Body of pancreas (tissue), 4 donors: ENCODE measurements at regions not wholly inside any gene's neighbourhood (a gene's known extent, or its start where the extent isn't known, plus 50 kb on each side); places are given as distances from the start of the nearest gene placed in this dataset.

Experiments used
- ATAC-seq: fragments of 150-250 bp; one replicate; pipeline ENCODE4 v1.9.1; 2016
- DNase-seq, 4 donors: peaks; one replicate each; pipeline ENCODE4 v3.0.0-alpha.2; 2019
- H3K27ac ChIP-seq, 4 donors: fragments of 200-600 bp; sonication (generic); 1 replicate in 3 of 4; 2 replicates in 1 of 4; pipeline versions ENCODE4 v1.5.1 to v1.6.1; 2016 to 2019; ENCODE audit warnings: mild to moderate bottlenecking in 1 of 4, mixed read lengths in 1 of 4, moderate library complexity in 1 of 4
- H3K27me3 ChIP-seq, 2 donors: fragments of 200-600 bp; sonication (generic); one replicate each; pipeline ENCODE4 v1.6.0; 2016; ENCODE audit warnings: mild to moderate bottlenecking in 1 of 2
- H3K36me3 ChIP-seq, 2 donors: fragments of 200-600 bp; sonication (generic); replicated peaks in 1 of 2; 2 replicates each; pipeline ENCODE4 v1.5.1; 2016; ENCODE audit warnings: low read depth in 2 of 2; ENCODE audit not compliant: insufficient read depth in 1 of 2
- H3K4me1 ChIP-seq: fragments of 200-600 bp; sonication (generic); one replicate; pipeline ENCODE4 v1.6.0; 2016
- H3K4me3 ChIP-seq, 2 donors: fragments of 200-600 bp; sonication (generic); 1 replicate in 1 of 2; 2 replicates in 1 of 2; pipeline ENCODE4 v1.5.1; 2016 to 2019
- H3K9me3 ChIP-seq, 3 donors: fragments of 200-600 bp; sonication (generic); 1 replicate in 2 of 3; 2 replicates in 1 of 3; pipeline ENCODE4 v1.5.1; 2016
- CTCF ChIP-seq, 7 experiments: fragments of 450-650 bp in 4 of 7; fragments of 200-600 bp in 3 of 7; sonication (generic) in 3 of 7; IDR thresholded peaks; one replicate each; pipeline ENCODE4 v1.5.1; 2016 to 2019; ENCODE audit warnings: antibody characterized with exemption in 7 of 7
- POLR2A ChIP-seq, 3 donors: fragments of 450-650 bp; IDR thresholded peaks; one replicate each; pipeline ENCODE4 v1.6.1; 2016; ENCODE audit warnings: antibody characterized with exemption in 3 of 3, mild to moderate bottlenecking in 2 of 3
- WGBS, 2 donors: methylation state at CpG; one replicate each; pipeline ENCODE4 v1.1.5; 2017; 5-methylcytosine and 5-hydroxymethylcytosine counted together
- intact Hi-C: fragments of 100-400 bp; cut with DNase I; formaldehyde crosslinking; loops from one replicate; pipeline ENCODE4 v1.15.1; 2023

- H3K9me3 ChIP-seq: no peaks in the 10 kb centered on the region
- H3K36me3 ChIP-seq: no peaks in the 10 kb centered on the region
- no peak for TF ChIP-seq POLR2A (IDR thresholded peaks at IDR 0.05)
- no peak for TF ChIP-seq CTCF (IDR thresholded peaks at IDR 0.05)
- H3K4me1 ChIP-seq: no peaks in the 10 kb centered on the region
- no peak overlapping the region for H3K27ac ChIP-seq
- no peak for ATAC-seq
- 76% methylated on average over 17 to 21 of the region's 21 CpGs for WGBS, 2 donors
- H3K27me3 ChIP-seq: no peaks in the 10 kb centered on the region
- intact Hi-C loops: no loop called here
- no peak for DNase-seq
- H3K4me3 ChIP-seq: no peak overlapping the region
Measured at GRCh38 chr17:77828749-77829539, 129.6 kb upstream of the TNRC6C start.

GRCh38 chr17:77829843-77830799, 128.4 kb upstream of the TNRC6C start:
- TF ChIP-seq CTCF (IDR thresholded peaks at IDR 0.05) (no peak), POLR2A (IDR thresholded peaks at IDR 0.05) (no peak)
- DNase-seq: peak in 3 of 4 donors; percentile 24 to 29 (median 25)

GRCh38 chr17:77830816-77831473, 127.6 kb upstream of the TNRC6C start:
- H3K4me1 ChIP-seq: no peaks in the 10 kb centered on the region
- no peak overlapping the region for H3K4me3 ChIP-seq
- DNase-seq: no peak
- H3K9me3 ChIP-seq: no peaks in the 10 kb centered on the region
- no peaks in the 10 kb centered on the region for H3K27me3 ChIP-seq
- 51 to 63% methylated on average over 10 to 17 of the region's 17 CpGs for WGBS, 2 donors
- H3K36me3 ChIP-seq: no peaks in the 10 kb centered on the region
- no peak for ATAC-seq
- intact Hi-C loops: no loop called here
- peak overlapping the region in 3 of 4 donors; percentile 38 to 50 (median 49) for H3K27ac ChIP-seq
- TF ChIP-seq POLR2A (IDR thresholded peaks at IDR 0.05) (no peak), CTCF (IDR thresholded peaks at IDR 0.05) (no peak)

More at GRCh38 chr17:77829843-77830799, 128.4 kb upstream of the TNRC6C start:
- ATAC-seq: peak; percentile 51
- Histone ChIP-seq H3K36me3 (no peaks in the 10 kb centered on the region), H3K4me1 (no peaks in the 10 kb centered on the region), H3K27ac (peak overlapping the region in 3 of 4 donors; percentile 38 to 50 (median 49)), H3K9me3 (no peaks in the 10 kb centered on the region), H3K27me3 (no peaks in the 10 kb centered on the region), H3K4me3 (no peak overlapping the region)
- intact Hi-C loops: no loop called here
- whole genome bisulfite sequencing, 2 donors: 59 to 61% methylated on average over 14 to 15 of the region's 16 CpGs

- no peak for ATAC-seq
- TF ChIP-seq CTCF (IDR thresholded peaks at IDR 0.05) (no peak), POLR2A (IDR thresholded peaks at IDR 0.05) (no peak)
- WGBS, 2 donors: 60 to 65% methylated on average over 17 of the region's 17 CpGs
- Histone ChIP-seq H3K4me1 (peaks cover 2% of the 10 kb centered on the region), H3K9me3 (no peaks in the 10 kb centered on the region), H3K36me3 (no peaks in the 10 kb centered on the region), H3K27me3 (no peaks in the 10 kb centered on the region), H3K27ac (no peak overlapping the region), H3K4me3 (no peak overlapping the region)
- no peak for DNase-seq
- intact Hi-C loops: no loop called here
Measured at GRCh38 chr17:77831474-77832179, 126.9 kb upstream of the TNRC6C start.
